ENCODE measurements at regions not wholly inside any gene's neighbourhood (a gene's known extent, or its start where the extent isn't known, plus 50 kb on each side); places are given as distances from the start of the nearest gene placed in this dataset.

- no peak for TF ChIP-seq EZH2 (IDR thresholded peaks at IDR 0.05; ENCODE audit: low read depth, unreplicated experiment)
- no peak for TF ChIP-seq EZH2phosphoT487 (IDR thresholded peaks at IDR 0.05; ENCODE audit: unreplicated experiment)
- no peak for TF ChIP-seq POLR2AphosphoS5 (IDR thresholded peaks at IDR 0.05; ENCODE audit: low read depth)
- no peak for TF ChIP-seq CTCF (conservative IDR thresholded peaks at IDR 0.05; ENCODE audit: low read depth in 2 of 2)
- TF ChIP-seq ETS1 (IDR thresholded peaks at IDR 0.05): no peak
- TF ChIP-seq JUNB (IDR thresholded peaks at IDR 0.05; ENCODE audit: unreplicated experiment): no peak
- no peak for TF ChIP-seq CREB1 (CRISPR knock-in tag; IDR thresholded peaks at IDR 0.05; ENCODE audit: low read depth)
- TF ChIP-seq STAT1 (IDR thresholded peaks at IDR 0.05; ENCODE audit: unreplicated experiment): no peak
- TF ChIP-seq REST (IDR thresholded peaks at IDR 0.05; ENCODE audit: unreplicated experiment): no peak
- no peak for TF ChIP-seq ZNF331 (CRISPR knock-in tag; IDR thresholded peaks at IDR 0.05; ENCODE audit: low read depth)
- TF ChIP-seq NANOG (IDR thresholded peaks at IDR 0.05; ENCODE audit: borderline replicate concordance): no peak
- TF ChIP-seq ZNF462 (CRISPR knock-in tag; IDR thresholded peaks at IDR 0.05): no peak
- TF ChIP-seq ZNF114 (CRISPR knock-in tag; IDR thresholded peaks at IDR 0.05): no peak
These were observed 1615.2 kb upstream of the ACVR2A start for GRCh38 chr2:146229508-146230155.

All from GM23338 (cell line).